ENCODE measurements at regions not wholly inside any gene's neighbourhood (a gene's known extent, or its start where the extent isn't known, plus 50 kb on each side); places are given as distances from the start of the nearest gene placed in this dataset.

GRCh38 chr15:29320420-29320819 is 50.8 kb upstream of the NSMCE3 start:
- TF ChIP-seq HDAC2 (IDR thresholded peaks at IDR 0.05; ENCODE audit: borderline replicate concordance in 1 of 2, low read depth in 2 of 2, low read length in 2 of 2) = no peak
- no peak for TF ChIP-seq POLR2AphosphoS5 (IDR thresholded peaks at IDR 0.05; ENCODE audit: low read depth, low read length)
- TF ChIP-seq POLR2A (IDR thresholded peaks at IDR 0.05; ENCODE audit: control extremely low read depth in 1 of 2, low read depth in 2 of 2, low read length in 2 of 2) = no peak

Data from H1 (cell line).